GM12878 (cell line): ENCODE measurements at regions not wholly inside any gene's neighbourhood (a gene's known extent, or its start where the extent isn't known, plus 50 kb on each side); places are given as distances from the start of the nearest gene placed in this dataset.

Experiments used
- ATAC-seq: fragments of 200-7000 bp; cut with Tn5 transposase; 3 replicates; pipeline ENCODE4 v1.9.1; 2020; ENCODE audit warnings: mild to moderate bottlenecking, moderate library complexity
- BruUV-seq: library from RNA; stranded (reverse); fragments of 400-500 nt; replicated peaks from 2 replicates; lab custom pipeline; 2021; lab: Mats Ljungman, UMichigan
- CTCF ChIA-PET: fragments of 300-600 bp; sonication (Branson Sonifier 250); formaldehyde crosslinking; extraction: SDS; loops from one replicate; lab custom pipeline; 2021; ENCODE audit warnings: inconsistent platforms; lab: Yijun Ruan, JAX
- POLR2A ChIA-PET: fragments of 350-600 bp; formaldehyde crosslinking; extraction: SDS; loops from one replicate; lab custom pipeline; 2021; ENCODE audit warnings: inconsistent platforms; lab: Charles Lee
- RAD21 ChIA-PET: fragments of 300-600 bp; sonication (Branson Sonifier 250); formaldehyde crosslinking; loops from one replicate; lab custom pipeline; 2023; ENCODE audit warnings: antibody characterized with exemption; ENCODE audit not compliant: unreplicated experiment; lab: Charles Lee
- SMC1A ChIA-PET: fragments of 300-600 bp; sonication (Branson Sonifier 250); formaldehyde crosslinking; loops from one replicate; lab custom pipeline; 2023; ENCODE audit not compliant: unreplicated experiment, uncharacterized antibody; lab: Charles Lee
- DNase-seq: peaks from one replicate; pipeline ENCODE4 v3.0.0-alpha.2; 2011; ENCODE audit warnings: low read depth, low spot score
- FAIRE-seq: peaks from 3 replicates; lab custom pipeline; 2011; peaks lifted over from hg19 to GRCh38; lab: Jason Lieb, UNC
- H2AFZ ChIP-seq: 2 replicates; pipeline ENCODE4 v1.6.0; 2011; ENCODE audit warnings: low read depth, low read length, control low read depth; ENCODE audit not compliant: control insufficient read depth
- H3K27ac ChIP-seq: 2 replicates; pipeline ENCODE4 v1.5.1; 2011; ENCODE audit warnings: control low read depth; ENCODE audit not compliant: control insufficient read depth, insufficient read depth
- H3K27me3 ChIP-seq, 2 experiments: replicated peaks in 1 of 2; 2 replicates each; pipeline versions ENCODE4 v1.6.0 to v1.6.1; 2011; ENCODE audit warnings: low read length in 1 of 2; ENCODE audit not compliant: control insufficient read depth in 2 of 2, insufficient read depth in 2 of 2
- H3K36me3 ChIP-seq, 2 experiments: 2 replicates each; pipeline ENCODE4 v1.5.1; 2011; ENCODE audit warnings: low read length in 1 of 2; ENCODE audit not compliant: control insufficient read depth in 2 of 2, insufficient read depth in 2 of 2
- H3K4me1 ChIP-seq: 2 replicates; pipeline ENCODE4 v1.6.1; 2011; ENCODE audit warnings: mild to moderate bottlenecking, low read length, moderate library complexity, mixed read lengths; ENCODE audit not compliant: control insufficient read depth, insufficient read depth
- H3K4me2 ChIP-seq: 2 replicates; pipeline ENCODE4 v1.6.0; 2011; ENCODE audit warnings: control low read depth; ENCODE audit not compliant: control insufficient read depth, insufficient read depth
- H3K4me3 ChIP-seq: fragments of 200-600 bp; sonication (generic); 2 replicates; pipeline ENCODE4 v1.5.1; 2016
- H3K79me2 ChIP-seq: 2 replicates; pipeline ENCODE4 v1.6.0; 2011; ENCODE audit warnings: low read length; ENCODE audit not compliant: control insufficient read depth, insufficient read depth
- H3K9ac ChIP-seq: 2 replicates; pipeline ENCODE4 v1.8.0; 2011; ENCODE audit warnings: low read length, control low read depth, mixed read lengths; ENCODE audit not compliant: control insufficient read depth, insufficient read depth
- H3K9me3 ChIP-seq: replicated peaks from 3 replicates; pipeline ENCODE4 v1.5.1; 2011; ENCODE audit warnings: mild to moderate bottlenecking, low read length; ENCODE audit not compliant: control insufficient read depth, insufficient read depth
- H4K20me1 ChIP-seq: 2 replicates; pipeline ENCODE4 v1.6.0; 2011; ENCODE audit not compliant: control insufficient read depth, insufficient read depth
- ASH2L ChIP-seq: fragments of 300-600, 200-600 bp; sonication (generic); IDR thresholded peaks from 2 replicates; pipeline ENCODE4 v1.6.1; 2017; ENCODE audit warnings: low read depth, mild to moderate bottlenecking, borderline replicate concordance
- ATF7 ChIP-seq: fragments of 450-650 bp; IDR thresholded peaks from 2 replicates; pipeline ENCODE4 v1.6.1; 2016; ENCODE audit warnings: low read depth, mild to moderate bottlenecking
- BHLHE40 ChIP-seq, 2 experiments: fragments of 450-650 bp in 1 of 2; IDR thresholded peaks; 2 replicates each; pipeline ENCODE4 v1.6.1; 2011 to 2017; ENCODE audit warnings: low read depth in 2 of 2, borderline replicate concordance in 1 of 2, improper control_type of control experiment in 1 of 2, low read length in 1 of 2, mild to moderate bottlenecking in 1 of 2
- CBX3 ChIP-seq: fragments of 200-600 bp; sonication (generic); IDR thresholded peaks from 2 replicates; pipeline ENCODE4 v1.6.1; 2016; ENCODE audit warnings: low read depth, borderline replicate concordance
- CREM ChIP-seq: IDR thresholded peaks from 2 replicates; pipeline ENCODE4 v1.6.1; 2014; ENCODE audit warnings: antibody characterized with exemption, low read depth
- HDGF ChIP-seq: fragments of 450-650 bp; IDR thresholded peaks from 2 replicates; pipeline ENCODE4 v1.6.1; 2016; ENCODE audit warnings: antibody characterized with exemption
- MTA2 ChIP-seq: fragments of 450-650 bp; IDR thresholded peaks from 2 replicates; pipeline ENCODE4 v1.6.1; 2016; ENCODE audit warnings: low read depth, mild to moderate bottlenecking, moderate library complexity
- MTA3 ChIP-seq: IDR thresholded peaks from 2 replicates; pipeline ENCODE4 v1.6.1; 2012; ENCODE audit warnings: low read length, inconsistent platforms, borderline replicate concordance
- NBN ChIP-seq: fragments of 450-650 bp; IDR thresholded peaks from 2 replicates; pipeline ENCODE4 v1.6.1; 2016
- RB1 ChIP-seq: fragments of 450-650 bp; formaldehyde crosslinking; IDR thresholded peaks from 2 replicates; pipeline ENCODE4 v1.6.1; 2017; ENCODE audit warnings: mild to moderate bottlenecking, borderline replicate concordance
- RCOR1 ChIP-seq: conservative IDR thresholded peaks from 2 replicates; pipeline ENCODE4 v1.6.1; 2012; ENCODE audit warnings: low read depth, low read length, improper control_type of control experiment
- RELA ChIP-seq: fragments of 450-650 bp; IDR thresholded peaks from 2 replicates; pipeline ENCODE4 v1.8.0; 2014; ENCODE audit warnings: borderline replicate concordance; ENCODE audit not compliant: partially characterized antibody
- STAT1 ChIP-seq: fragments of 450-650 bp; conservative IDR thresholded peaks from 2 replicates; pipeline ENCODE4 v1.6.1; 2014; ENCODE audit warnings: antibody characterized with exemption, mild to moderate bottlenecking
- SUPT20H ChIP-seq: IDR thresholded peaks from 2 replicates; pipeline ENCODE4 v1.6.1; 2011; ENCODE audit warnings: low read depth, mild to moderate bottlenecking, low read length, moderate library complexity, borderline replicate concordance; ENCODE audit not compliant: control insufficient read depth
- ZNF384 ChIP-seq: IDR thresholded peaks from 2 replicates; pipeline ENCODE4 v1.6.1; 2012; ENCODE audit warnings: low read depth, mild to moderate bottlenecking, low read length, improper control_type of control experiment, borderline replicate concordance
- WGBS: methylation state at CpG from one replicate; pipeline ENCODE4 v1.1.6; 2016; ENCODE audit warnings: low lambda C conversion rate; ENCODE audit not compliant: insufficient replicate concordance, insufficient coverage; ENCODE audit errors: missing lambda C conversion rate; 5-methylcytosine and 5-hydroxymethylcytosine counted together
- in situ Hi-C: fragments of 300-500 bp; cut with MboI; formaldehyde crosslinking; loops from 9 replicates; pipeline ENCODE4 v1.14.3; 2018; ENCODE audit warnings: mixed read lengths
- intact Hi-C: fragments of 100-400 bp; cut with micrococcal nuclease; formaldehyde crosslinking; loops from one replicate; pipeline ENCODE4 v1.14.2; 2022; ENCODE audit not compliant: unreplicated experiment
- TF ChIP-seq, protein P1 (sequence below): fragments of 450-650 bp; IDR thresholded peaks from 2 replicates; pipeline ENCODE4 v1.6.1; 2014; ENCODE audit warnings: mild to moderate bottlenecking
- TF ChIP-seq, protein P2 (sequence below): fragments of 450-650 bp; IDR thresholded peaks from 2 replicates; pipeline ENCODE4 v1.6.1; 2017; ENCODE audit warnings: mild to moderate bottlenecking, moderate library complexity
- TF ChIP-seq, protein P3 (sequence below): IDR thresholded peaks from 2 replicates; pipeline ENCODE4 v1.6.1; 2011; ENCODE audit warnings: low read depth, low read length, improper control_type of control experiment, borderline replicate concordance

DNA sequence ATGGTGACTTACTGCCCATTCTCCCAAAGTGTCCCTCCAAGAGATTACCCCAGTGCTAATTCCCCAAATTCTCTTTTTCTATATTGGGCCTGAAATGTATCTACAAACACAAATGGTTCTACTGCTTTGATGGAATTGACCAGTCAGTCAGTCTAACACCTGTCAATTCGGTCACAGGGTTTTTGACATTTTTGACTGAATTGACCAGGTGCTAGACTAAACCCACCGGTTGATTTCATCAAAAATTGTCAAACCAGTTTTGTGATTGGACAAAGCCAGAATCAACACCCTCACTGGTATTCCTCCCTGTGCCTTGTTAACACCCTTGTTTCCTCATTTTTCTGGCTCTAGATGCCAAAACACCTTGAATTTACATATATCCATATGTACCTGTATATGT lies 398.4 kb upstream of the NR2F2 start:
- CTCF ChIA-PET: no interaction called here

More for the DNA sequence above, 398.4 kb upstream of the NR2F2 start:
- Histone ChIP-seq H3K27me3 (no peaks in the 10 kb centered on the region), H3K4me1 (no peaks in the 10 kb centered on the region), H3K27ac (no peak overlapping the region), H3K36me3 (no peaks in the 10 kb centered on the region), H3K9ac (no peak overlapping the region), H3K9me3 (no peaks in the 10 kb centered on the region; the same call in 2 of the 3 replicates), H4K20me1 (no peaks in the 10 kb centered on the region), H3K4me2 (no peak overlapping the region), H2AFZ (no peak overlapping the region)
- no peak for FAIRE-seq
- SMC1A ChIA-PET: interaction anchor here (0.8 to 1.8 kb wide), 3 partner anchors 64 to 109 kb away, joined by 3 to 4 read pairs (median 3); no protein-coding TSS in a partner anchor
- intact Hi-C loops: no loop called here
- RAD21 ChIA-PET: no interaction called here
- WGBS: 78% methylated on average over 2 of the region's 2 CpGs
- BruUV-seq: no TSS peak
- in situ Hi-C loops: no loop called here
- ATAC-seq: no peak
- TF ChIP-seq RB1: no peak
- TF ChIP-seq BHLHE40 (IDR thresholded peaks at IDR 0.05; ENCODE audit: borderline replicate concordance in 1 of 2, low read depth in 2 of 2, low read length in 1 of 2): no peak
- TF ChIP-seq, protein P1, sequence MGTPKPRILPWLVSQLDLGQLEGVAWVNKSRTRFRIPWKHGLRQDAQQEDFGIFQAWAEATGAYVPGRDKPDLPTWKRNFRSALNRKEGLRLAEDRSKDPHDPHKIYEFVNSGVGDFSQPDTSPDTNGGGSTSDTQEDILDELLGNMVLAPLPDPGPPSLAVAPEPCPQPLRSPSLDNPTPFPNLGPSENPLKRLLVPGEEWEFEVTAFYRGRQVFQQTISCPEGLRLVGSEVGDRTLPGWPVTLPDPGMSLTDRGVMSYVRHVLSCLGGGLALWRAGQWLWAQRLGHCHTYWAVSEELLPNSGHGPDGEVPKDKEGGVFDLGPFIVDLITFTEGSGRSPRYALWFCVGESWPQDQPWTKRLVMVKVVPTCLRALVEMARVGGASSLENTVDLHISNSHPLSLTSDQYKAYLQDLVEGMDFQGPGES: no peak
- no peak for TF ChIP-seq CREM
- TF ChIP-seq ZNF384: no peak
- no peak for TF ChIP-seq RELA
- TF ChIP-seq ATF7: no peak
- TF ChIP-seq SUPT20H: no peak
- no peak for TF ChIP-seq RCOR1
- TF ChIP-seq, protein P2, sequence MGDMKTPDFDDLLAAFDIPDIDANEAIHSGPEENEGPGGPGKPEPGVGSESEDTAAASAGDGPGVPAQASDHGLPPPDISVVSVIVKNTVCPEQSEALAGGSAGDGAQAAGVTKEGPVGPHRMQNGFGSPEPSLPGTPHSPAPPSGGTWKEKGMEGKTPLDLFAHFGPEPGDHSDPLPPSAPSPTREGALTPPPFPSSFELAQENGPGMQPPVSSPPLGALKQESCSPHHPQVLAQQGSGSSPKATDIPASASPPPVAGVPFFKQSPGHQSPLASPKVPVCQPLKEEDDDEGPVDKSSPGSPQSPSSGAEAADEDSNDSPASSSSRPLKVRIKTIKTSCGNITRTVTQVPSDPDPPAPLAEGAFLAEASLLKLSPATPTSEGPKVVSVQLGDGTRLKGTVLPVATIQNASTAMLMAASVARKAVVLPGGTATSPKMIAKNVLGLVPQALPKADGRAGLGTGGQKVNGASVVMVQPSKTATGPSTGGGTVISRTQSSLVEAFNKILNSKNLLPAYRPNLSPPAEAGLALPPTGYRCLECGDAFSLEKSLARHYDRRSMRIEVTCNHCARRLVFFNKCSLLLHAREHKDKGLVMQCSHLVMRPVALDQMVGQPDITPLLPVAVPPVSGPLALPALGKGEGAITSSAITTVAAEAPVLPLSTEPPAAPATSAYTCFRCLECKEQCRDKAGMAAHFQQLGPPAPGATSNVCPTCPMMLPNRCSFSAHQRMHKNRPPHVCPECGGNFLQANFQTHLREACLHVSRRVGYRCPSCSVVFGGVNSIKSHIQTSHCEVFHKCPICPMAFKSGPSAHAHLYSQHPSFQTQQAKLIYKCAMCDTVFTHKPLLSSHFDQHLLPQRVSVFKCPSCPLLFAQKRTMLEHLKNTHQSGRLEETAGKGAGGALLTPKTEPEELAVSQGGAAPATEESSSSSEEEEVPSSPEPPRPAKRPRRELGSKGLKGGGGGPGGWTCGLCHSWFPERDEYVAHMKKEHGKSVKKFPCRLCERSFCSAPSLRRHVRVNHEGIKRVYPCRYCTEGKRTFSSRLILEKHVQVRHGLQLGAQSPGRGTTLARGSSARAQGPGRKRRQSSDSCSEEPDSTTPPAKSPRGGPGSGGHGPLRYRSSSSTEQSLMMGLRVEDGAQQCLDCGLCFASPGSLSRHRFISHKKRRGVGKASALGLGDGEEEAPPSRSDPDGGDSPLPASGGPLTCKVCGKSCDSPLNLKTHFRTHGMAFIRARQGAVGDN: no peak
- no peak for TF ChIP-seq ASH2L
- TF ChIP-seq, protein P3, sequence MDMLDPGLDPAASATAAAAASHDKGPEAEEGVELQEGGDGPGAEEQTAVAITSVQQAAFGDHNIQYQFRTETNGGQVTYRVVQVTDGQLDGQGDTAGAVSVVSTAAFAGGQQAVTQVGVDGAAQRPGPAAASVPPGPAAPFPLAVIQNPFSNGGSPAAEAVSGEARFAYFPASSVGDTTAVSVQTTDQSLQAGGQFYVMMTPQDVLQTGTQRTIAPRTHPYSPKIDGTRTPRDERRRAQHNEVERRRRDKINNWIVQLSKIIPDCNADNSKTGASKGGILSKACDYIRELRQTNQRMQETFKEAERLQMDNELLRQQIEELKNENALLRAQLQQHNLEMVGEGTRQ: no peak
- no peak for TF ChIP-seq NBN
- TF ChIP-seq MTA2: no peak
- no peak for TF ChIP-seq STAT1
- no peak for TF ChIP-seq CBX3
- no peak for TF ChIP-seq MTA3
- no peak for TF ChIP-seq HDGF
- TF ChIP-seq, all 136 proteins: peak for 0
- POLR2A ChIA-PET: no interaction called here
- Histone ChIP-seq H3K79me2 (no peaks in the 10 kb centered on the region), H3K4me3 (no peak overlapping the region)
- no peak for DNase-seq
